ENCODE measurements at regions not wholly inside any gene's neighbourhood (a gene's known extent, or its start where the extent isn't known, plus 50 kb on each side); places are given as distances from the start of the nearest gene placed in this dataset.
A peak's percentile ranks its signal among the peaks of the same experiment; 100 is the strongest.

GRCh38 chr16:82328881-82329469 lies 159.0 kb upstream of the MPHOSPH6 start:
- intact Hi-C loops (cut with micrococcal nuclease) = no loop called here
- no peak for TF ChIP-seq CTCF (IDR thresholded peaks at IDR 0.05; ENCODE audit: borderline replicate concordance)

GRCh38 chr16:82323171-82323570 lies 153.1 kb upstream of the MPHOSPH6 start:
- Histone ChIP-seq H3K9me3 (replicated peaks) (peaks cover 23% of the 10 kb centered on the region), H3K36me3 (no peaks in the 10 kb centered on the region), H3K4me1 (peaks cover 3% of the 10 kb centered on the region), H3K27ac (replicated peaks) (no peak overlapping the region), H3K27me3 (ENCODE audit: low read depth) (peaks cover 3% of the 10 kb centered on the region), H3K4me3 (no peak overlapping the region)
- intact Hi-C loops (cut with micrococcal nuclease) = no loop called here
- TF ChIP-seq CTCF (IDR thresholded peaks at IDR 0.05; ENCODE audit: borderline replicate concordance) = no peak
- DNase-seq = no peak

More at GRCh38 chr16:82328881-82329469, 159.0 kb upstream of the MPHOSPH6 start:
- no peaks in the 10 kb centered on the region for H3K4me1 ChIP-seq
- peaks cover 8% of the 10 kb centered on the region for H3K9me3 ChIP-seq (replicated peaks)
- H3K27ac ChIP-seq (replicated peaks) = no peak overlapping the region
- no peaks in the 10 kb centered on the region for H3K36me3 ChIP-seq
- DNase-seq = no peak
- H3K4me3 ChIP-seq = no peak overlapping the region
- H3K27me3 ChIP-seq (ENCODE audit: low read depth) = peaks cover 3% of the 10 kb centered on the region

GRCh38 chr16:82322177-82322576 lies 152.2 kb upstream of the MPHOSPH6 start:
- no peak for DNase-seq
- intact Hi-C loops (cut with micrococcal nuclease) = no loop called here
- H3K36me3 ChIP-seq = no peaks in the 10 kb centered on the region
- peaks cover 23% of the 10 kb centered on the region for H3K9me3 ChIP-seq (replicated peaks)
- TF ChIP-seq CTCF (IDR thresholded peaks at IDR 0.05; ENCODE audit: borderline replicate concordance) = no peak
- no peaks in the 10 kb centered on the region for H3K27me3 ChIP-seq (ENCODE audit: low read depth)
- peaks cover 11% of the 10 kb centered on the region for H3K4me1 ChIP-seq
- no peak overlapping the region for H3K27ac ChIP-seq (replicated peaks)
- no peak overlapping the region for H3K4me3 ChIP-seq

- Histone ChIP-seq H3K4me3 (no peak overlapping the region), H3K36me3 (no peaks in the 10 kb centered on the region), H3K4me1 (peaks cover 20% of the 10 kb centered on the region), H3K27ac (replicated peaks) (no peak overlapping the region), H3K27me3 (ENCODE audit: low read depth) (no peaks in the 10 kb centered on the region), H3K9me3 (replicated peaks) (peaks cover 16% of the 10 kb centered on the region)
- DNase-seq = no peak
- TF ChIP-seq CTCF (IDR thresholded peaks at IDR 0.05; ENCODE audit: borderline replicate concordance) = no peak
- intact Hi-C loops (cut with micrococcal nuclease) = no loop called here
These were observed 149.0 kb upstream of the MPHOSPH6 start for GRCh38 chr16:82319038-82319437.

- peaks cover 24% of the 10 kb centered on the region for H3K4me1 ChIP-seq
- H3K36me3 ChIP-seq = no peaks in the 10 kb centered on the region
- no peak for TF ChIP-seq CTCF (IDR thresholded peaks at IDR 0.05; ENCODE audit: borderline replicate concordance)
- H3K27ac ChIP-seq (replicated peaks) = peak overlapping the region; percentile 51
- H3K9me3 ChIP-seq (replicated peaks) = peaks cover 1% of the 10 kb centered on the region
- H3K27me3 ChIP-seq (ENCODE audit: low read depth) = no peaks in the 10 kb centered on the region
- intact Hi-C loops (cut with micrococcal nuclease) = no loop called here
- H3K4me3 ChIP-seq = no peak overlapping the region
- no peak for DNase-seq
These were observed 147.6 kb upstream of the MPHOSPH6 start for GRCh38 chr16:82317411-82318167.

Measured in left ventricle myocardium inferior (tissue), 1 donor.